ENCODE measurements at regions not wholly inside any gene's neighbourhood (a gene's known extent, or its start where the extent isn't known, plus 50 kb on each side); places are given as distances from the start of the nearest gene placed in this dataset.

- H3K9me3 Mint-ChIP-seq (ENCODE audit: low read depth, unreplicated experiment): no peaks in the 10 kb centered on the region
- no peak for TF ChIP-seq CTCF (IDR thresholded peaks at IDR 0.05; ENCODE audit: unreplicated experiment)
- no peak overlapping the region for H3K4me3 Mint-ChIP-seq (ENCODE audit: low read depth, unreplicated experiment)
- no TSS peak for BruUV-seq (replicated peaks)
- peaks cover 21% of the 10 kb centered on the region for H3K27me3 Mint-ChIP-seq (ENCODE audit: unreplicated experiment)
- intact Hi-C loops (cut with micrococcal nuclease; ENCODE audit: unreplicated experiment): no loop called here
- no peaks in the 10 kb centered on the region for H3K4me1 Mint-ChIP-seq (ENCODE audit: low read depth, unreplicated experiment)
- H3K36me3 Mint-ChIP-seq (ENCODE audit: insufficient read depth, unreplicated experiment): no peaks in the 10 kb centered on the region
- DNase-seq: no peak
- CTCF ChIA-PET: interaction anchor here (0.6 kb wide), 1 partner anchor 11 kb away, joined by 3 read pairs; no protein-coding TSS in a partner anchor
- no peak overlapping the region for H3K27ac Mint-ChIP-seq (ENCODE audit: unreplicated experiment)
Measured at GRCh38 chr2:216261042-216261537, 111.2 kb downstream of the MARCHF4 start.

GRCh38 chr2:216260629-216261028 is 111.7 kb downstream of the MARCHF4 start:
- no TSS peak for BruUV-seq (replicated peaks)
- Mint-ChIP-seq H3K4me3 (ENCODE audit: low read depth, unreplicated experiment) (no peak overlapping the region), H3K36me3 (ENCODE audit: insufficient read depth, unreplicated experiment) (no peaks in the 10 kb centered on the region), H3K4me1 (ENCODE audit: low read depth, unreplicated experiment) (no peaks in the 10 kb centered on the region), H3K27ac (ENCODE audit: unreplicated experiment) (no peak overlapping the region), H3K27me3 (ENCODE audit: unreplicated experiment) (peaks cover 19% of the 10 kb centered on the region), H3K9me3 (ENCODE audit: low read depth, unreplicated experiment) (no peaks in the 10 kb centered on the region)
- CTCF ChIA-PET: no interaction called here
- TF ChIP-seq CTCF (IDR thresholded peaks at IDR 0.05; ENCODE audit: unreplicated experiment): no peak
- intact Hi-C loops (cut with micrococcal nuclease; ENCODE audit: unreplicated experiment): no loop called here
- no peak for DNase-seq

GRCh38 chr2:216259081-216259480 is 113.2 kb downstream of the MARCHF4 start:
- Mint-ChIP-seq H3K36me3 (ENCODE audit: insufficient read depth, unreplicated experiment) (no peaks in the 10 kb centered on the region), H3K27me3 (ENCODE audit: unreplicated experiment) (peaks cover 30% of the 10 kb centered on the region), H3K4me1 (ENCODE audit: low read depth, unreplicated experiment) (no peaks in the 10 kb centered on the region), H3K9me3 (ENCODE audit: low read depth, unreplicated experiment) (no peaks in the 10 kb centered on the region), H3K4me3 (ENCODE audit: low read depth, unreplicated experiment) (no peak overlapping the region), H3K27ac (ENCODE audit: unreplicated experiment) (no peak overlapping the region)
- CTCF ChIA-PET: no interaction called here
- TF ChIP-seq CTCF (IDR thresholded peaks at IDR 0.05; ENCODE audit: unreplicated experiment): no peak
- intact Hi-C loops (cut with micrococcal nuclease; ENCODE audit: unreplicated experiment): no loop called here
- no peak for DNase-seq
- BruUV-seq (replicated peaks): no TSS peak

GRCh38 chr2:216257089-216257488 is 115.2 kb downstream of the MARCHF4 start:
- Mint-ChIP-seq H3K27ac (ENCODE audit: unreplicated experiment) (no peak overlapping the region), H3K4me3 (ENCODE audit: low read depth, unreplicated experiment) (no peak overlapping the region), H3K36me3 (ENCODE audit: insufficient read depth, unreplicated experiment) (no peaks in the 10 kb centered on the region), H3K9me3 (ENCODE audit: low read depth, unreplicated experiment) (no peaks in the 10 kb centered on the region), H3K27me3 (ENCODE audit: unreplicated experiment) (peaks cover 47% of the 10 kb centered on the region), H3K4me1 (ENCODE audit: low read depth, unreplicated experiment) (no peaks in the 10 kb centered on the region)
- no TSS peak for BruUV-seq (replicated peaks)
- CTCF ChIA-PET: no interaction called here
- intact Hi-C loops (cut with micrococcal nuclease; ENCODE audit: unreplicated experiment): no loop called here
- DNase-seq: no peak
- TF ChIP-seq CTCF (IDR thresholded peaks at IDR 0.05; ENCODE audit: unreplicated experiment): no peak
